Right atrium auricular region (tissue), 2 donors: ENCODE measurements at regions not wholly inside any gene's neighbourhood (a gene's known extent, or its start where the extent isn't known, plus 50 kb on each side); places are given as distances from the start of the nearest gene placed in this dataset.
"Not testable (repeated sequence)": the region's sequence is repeated elsewhere in the genome, so short reads cannot be mapped to it uniquely, and the experiment has no call there.

Source experiments
- DNase-seq: peaks from one replicate; pipeline ENCODE4 v3.0.0-alpha.2; 2019; ENCODE audit warnings: low spot score
- H3K27ac ChIP-seq, 2 donors: fragments of 200-600 bp; sonication (generic); 1 replicate in 1 of 2; 2 replicates in 1 of 2; pipeline ENCODE4 v1.5.1; 2016 to 2019
- H3K27me3 ChIP-seq, 2 donors: fragments of 200-600 bp; sonication (generic); one replicate each; pipeline versions ENCODE4 v1.5.1 to v1.6.0; 2017 to 2019
- H3K36me3 ChIP-seq: fragments of 200-600 bp; sonication (generic); one replicate; pipeline ENCODE4 v1.5.1; 2016
- H3K4me1 ChIP-seq, 2 donors: fragments of 200-600 bp; sonication (generic); one replicate each; pipeline versions ENCODE4 v1.5.1 to v1.6.0; 2017 to 2019
- H3K4me3 ChIP-seq, 2 donors: fragments of 200-600 bp; sonication (generic); 1 replicate in 1 of 2; 2 replicates in 1 of 2; pipeline ENCODE4 v1.5.1; 2017 to 2019; ENCODE audit warnings: mild to moderate bottlenecking in 1 of 2, moderate library complexity in 1 of 2
- H3K9me3 ChIP-seq, 2 donors: fragments of 200-600 bp; sonication (generic); one replicate each; pipeline ENCODE4 v1.5.1; 2019
- TF ChIP-seq, protein P1 (sequence below), 2 donors: fragments of 200-600 bp; sonication (generic); IDR thresholded peaks; one replicate each; pipeline ENCODE4 v1.5.1; 2019; ENCODE audit warnings: antibody characterized with exemption in 2 of 2

GRCh38 chr15:93932164-93932776 is 299.1 kb upstream of the MCTP2 start:
- Histone ChIP-seq H3K4me3 (no peak overlapping the region), H3K27ac (no peak overlapping the region), H3K27me3 (no peaks in the 10 kb centered on the region), H3K9me3 (no peaks in the 10 kb centered on the region), H3K4me1 (no peaks in the 10 kb centered on the region), H3K36me3 (no peaks in the 10 kb centered on the region)
- no peak for DNase-seq
- TF ChIP-seq, protein P1, sequence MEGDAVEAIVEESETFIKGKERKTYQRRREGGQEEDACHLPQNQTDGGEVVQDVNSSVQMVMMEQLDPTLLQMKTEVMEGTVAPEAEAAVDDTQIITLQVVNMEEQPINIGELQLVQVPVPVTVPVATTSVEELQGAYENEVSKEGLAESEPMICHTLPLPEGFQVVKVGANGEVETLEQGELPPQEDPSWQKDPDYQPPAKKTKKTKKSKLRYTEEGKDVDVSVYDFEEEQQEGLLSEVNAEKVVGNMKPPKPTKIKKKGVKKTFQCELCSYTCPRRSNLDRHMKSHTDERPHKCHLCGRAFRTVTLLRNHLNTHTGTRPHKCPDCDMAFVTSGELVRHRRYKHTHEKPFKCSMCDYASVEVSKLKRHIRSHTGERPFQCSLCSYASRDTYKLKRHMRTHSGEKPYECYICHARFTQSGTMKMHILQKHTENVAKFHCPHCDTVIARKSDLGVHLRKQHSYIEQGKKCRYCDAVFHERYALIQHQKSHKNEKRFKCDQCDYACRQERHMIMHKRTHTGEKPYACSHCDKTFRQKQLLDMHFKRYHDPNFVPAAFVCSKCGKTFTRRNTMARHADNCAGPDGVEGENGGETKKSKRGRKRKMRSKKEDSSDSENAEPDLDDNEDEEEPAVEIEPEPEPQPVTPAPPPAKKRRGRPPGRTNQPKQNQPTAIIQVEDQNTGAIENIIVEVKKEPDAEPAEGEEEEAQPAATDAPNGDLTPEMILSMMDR (IDR thresholded peaks at IDR 0.05): no peak

- Histone ChIP-seq H3K27me3 (no peaks in the 10 kb centered on the region), H3K27ac (peak overlapping the region in 1 of 2 donors; percentile 27), H3K36me3 (no peaks in the 10 kb centered on the region), H3K9me3 (no peaks in the 10 kb centered on the region), H3K4me1 (no peaks in the 10 kb centered on the region), H3K4me3 (no peak overlapping the region)
- TF ChIP-seq, protein P1 (IDR thresholded peaks at IDR 0.05): no peak
- peak; percentile 79 for DNase-seq
Observed at GRCh38 chr15:93929375-93930094, 301.8 kb upstream of the MCTP2 start.

DNA sequence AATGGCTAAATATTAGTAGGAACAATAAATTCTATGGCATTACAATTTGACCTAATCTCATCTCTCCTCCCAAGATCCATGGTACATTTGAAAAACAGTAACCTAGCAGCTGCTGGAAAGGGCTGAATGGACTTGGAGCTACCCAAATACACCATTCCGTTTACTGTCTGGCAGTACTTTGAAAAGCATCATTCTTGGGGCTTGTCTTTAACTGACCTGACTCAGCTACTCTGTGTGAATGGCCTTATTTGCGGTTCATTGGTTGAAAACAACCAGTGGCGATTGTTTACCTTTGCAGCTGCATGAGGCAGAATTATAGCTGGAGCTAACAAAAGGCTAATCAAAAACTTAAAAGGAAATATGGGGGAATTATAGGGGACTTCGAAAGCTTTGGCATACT is 311.2 kb upstream of the MCTP2 start:
- DNase-seq: no peak
- no peaks in the 10 kb centered on the region for H3K4me1 ChIP-seq
- no peaks in the 10 kb centered on the region for H3K27me3 ChIP-seq
- no peak overlapping the region for H3K4me3 ChIP-seq
- H3K36me3 ChIP-seq: no peaks in the 10 kb centered on the region
- no peak overlapping the region for H3K27ac ChIP-seq
- TF ChIP-seq, protein P1 (IDR thresholded peaks at IDR 0.05): no peak
- peaks cover 0 to 19% of the 10 kb centered on the region in 2 donors for H3K9me3 ChIP-seq

DNA sequence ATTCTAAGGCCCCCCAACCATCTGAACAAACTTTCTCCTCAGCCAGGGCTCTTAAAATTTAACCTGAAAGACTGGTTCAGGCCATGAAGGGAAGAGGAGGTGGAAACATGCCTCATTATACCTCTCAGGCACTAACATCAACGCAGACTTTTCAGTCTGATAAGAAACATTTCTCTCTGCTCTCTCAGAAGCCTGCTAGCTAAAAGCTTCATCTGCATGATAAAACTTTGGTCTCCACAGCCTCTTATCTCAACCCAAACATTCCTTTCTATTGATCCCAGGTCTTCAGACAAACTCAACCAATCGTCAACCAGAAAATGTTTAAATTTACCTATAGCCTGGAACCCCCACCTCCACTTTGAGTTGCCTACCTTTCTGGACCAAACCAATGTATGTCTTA is 312.6 kb upstream of the MCTP2 start:
- H3K9me3 ChIP-seq: peaks cover 0 to 19% of the 10 kb centered on the region in 2 donors
- H3K36me3 ChIP-seq, H3K4me1 ChIP-seq, H3K27ac ChIP-seq, H3K4me3 ChIP-seq, H3K27me3 ChIP-seq, DNase-seq: not testable (repeated sequence)

- TF ChIP-seq, protein P1 (IDR thresholded peaks at IDR 0.05): no peak
- no peaks in the 10 kb centered on the region for H3K36me3 ChIP-seq
- no peaks in the 10 kb centered on the region for H3K27me3 ChIP-seq
- H3K9me3 ChIP-seq: peaks cover 0 to 8% of the 10 kb centered on the region in 2 donors
- no peak overlapping the region for H3K4me3 ChIP-seq
- H3K27ac ChIP-seq: no peak overlapping the region
- H3K4me1 ChIP-seq: no peaks in the 10 kb centered on the region
- DNase-seq: no peak
Observed at GRCh38 chr15:93917181-93917580, 314.2 kb upstream of the MCTP2 start.

- TF ChIP-seq, protein P1 (IDR thresholded peaks at IDR 0.05): no peak
- no peaks in the 10 kb centered on the region for H3K4me1 ChIP-seq
- H3K36me3 ChIP-seq: no peaks in the 10 kb centered on the region
- no peak overlapping the region for H3K4me3 ChIP-seq
- DNase-seq: no peak
- H3K27me3 ChIP-seq: no peaks in the 10 kb centered on the region
- no peaks in the 10 kb centered on the region for H3K9me3 ChIP-seq
- H3K27ac ChIP-seq: no peak overlapping the region
Observed at GRCh38 chr15:93913871-93914270, 317.5 kb upstream of the MCTP2 start.
